NCI-H2029 treated with DMSO at 0.1 percent for 48 hours (cell line): ENCODE measurements at regions not wholly inside any gene's neighbourhood (a gene's known extent, or its start where the extent isn't known, plus 50 kb on each side); places are given as distances from the start of the nearest gene placed in this dataset.

ENCODE experiments used
- DNase-seq: peaks from one replicate; lab custom pipeline; 2025; lab: John Stamatoyannopoulos, UW

GRCh38 chr18:38487521-38487920 is 921.9 kb upstream of the CELF4 start:
- DNase-seq, result no peak

GRCh38 chr18:38483326-38483725 is 917.7 kb upstream of the CELF4 start:
- DNase-seq, result no peak

- DNase-seq, result no peak
These were observed 916.0 kb upstream of the CELF4 start for GRCh38 chr18:38481576-38481975.

GRCh38 chr18:38475686-38476085 is 910.1 kb upstream of the CELF4 start:
- DNase-seq, result no peak

- no peak for DNase-seq
These were observed 907.9 kb upstream of the CELF4 start for GRCh38 chr18:38473535-38473934.

GRCh38 chr18:38470421-38470820 is 904.8 kb upstream of the CELF4 start:
- no peak for DNase-seq

GRCh38 chr18:38466426-38466825 is 900.8 kb upstream of the CELF4 start:
- DNase-seq, result no peak

GRCh38 chr18:38464024-38464423 is 898.4 kb upstream of the CELF4 start:
- no peak for DNase-seq

- no peak for DNase-seq
These were observed 895.1 kb upstream of the CELF4 start for GRCh38 chr18:38460657-38461056.

- no peak for DNase-seq
These were observed 893.8 kb upstream of the CELF4 start for GRCh38 chr18:38459131-38459994.

GRCh38 chr18:38458698-38459097 is 893.1 kb upstream of the CELF4 start:
- DNase-seq, result no peak

GRCh38 chr18:38456253-38456652 is 890.7 kb upstream of the CELF4 start:
- no peak for DNase-seq

- DNase-seq, result no peak
These were observed 889.3 kb upstream of the CELF4 start for GRCh38 chr18:38454764-38455469.

GRCh38 chr18:38453880-38454279 is 888.3 kb upstream of the CELF4 start:
- DNase-seq, result no peak

- no peak for DNase-seq
These were observed 885.3 kb upstream of the CELF4 start for GRCh38 chr18:38450876-38451275.

GRCh38 chr18:38445804-38446145 is 880.2 kb upstream of the CELF4 start:
- no peak for DNase-seq

- DNase-seq, result no peak
These were observed 879.6 kb upstream of the CELF4 start for GRCh38 chr18:38444971-38445803.

- DNase-seq, result no peak
These were observed 862.1 kb upstream of the CELF4 start for GRCh38 chr18:38427736-38428135.

- no peak for DNase-seq
These were observed 861.6 kb upstream of the CELF4 start for GRCh38 chr18:38427234-38427633.

GRCh38 chr18:38421872-38422615 is 856.4 kb upstream of the CELF4 start:
- no peak for DNase-seq

GRCh38 chr18:38421021-38421420 is 855.4 kb upstream of the CELF4 start:
- DNase-seq, result no peak

GRCh38 chr18:38420611-38421010 is 855.0 kb upstream of the CELF4 start:
- DNase-seq, result no peak
